VCaP (cell line): ENCODE measurements at regions not wholly inside any gene's neighbourhood (a gene's known extent, or its start where the extent isn't known, plus 50 kb on each side); places are given as distances from the start of the nearest gene placed in this dataset.

Experiments
- H3K27ac ChIP-seq: fragments of 450-650 bp; 2 replicates; pipeline ENCODE4 v1.5.1; 2017
- CTCF ChIP-seq: fragments of 450-650 bp; conservative IDR thresholded peaks from 2 replicates; pipeline ENCODE4 v1.5.1; 2017; ENCODE audit warnings: mild to moderate bottlenecking, moderate library complexity

- no peak for TF ChIP-seq CTCF
- no peak overlapping the region for H3K27ac ChIP-seq
These were observed 265.0 kb upstream of the IRX4 start for GRCh38 chr5:2147504-2148311.

GRCh38 chr5:2143646-2144353 is 261.1 kb upstream of the IRX4 start:
- no peak overlapping the region for H3K27ac ChIP-seq
- TF ChIP-seq CTCF = no peak

GRCh38 chr5:2143088-2143487 is 260.4 kb upstream of the IRX4 start:
- no peak for TF ChIP-seq CTCF
- no peak overlapping the region for H3K27ac ChIP-seq

- H3K27ac ChIP-seq = no peak overlapping the region
- no peak for TF ChIP-seq CTCF
These were observed 259.8 kb upstream of the IRX4 start for GRCh38 chr5:2142456-2142954.

- H3K27ac ChIP-seq = no peak overlapping the region
- no peak for TF ChIP-seq CTCF
These were observed 258.7 kb upstream of the IRX4 start for GRCh38 chr5:2141254-2142000.

- no peak for TF ChIP-seq CTCF
- H3K27ac ChIP-seq = no peak overlapping the region
These were observed 257.9 kb upstream of the IRX4 start for GRCh38 chr5:2140501-2141175.
